ENCODE measurements at regions not wholly inside any gene's neighbourhood (a gene's known extent, or its start where the extent isn't known, plus 50 kb on each side); places are given as distances from the start of the nearest gene placed in this dataset.
"Not testable (repeated sequence)": the region's sequence is repeated elsewhere in the genome, so short reads cannot be mapped to it uniquely, and the experiment has no call there.

DNA sequence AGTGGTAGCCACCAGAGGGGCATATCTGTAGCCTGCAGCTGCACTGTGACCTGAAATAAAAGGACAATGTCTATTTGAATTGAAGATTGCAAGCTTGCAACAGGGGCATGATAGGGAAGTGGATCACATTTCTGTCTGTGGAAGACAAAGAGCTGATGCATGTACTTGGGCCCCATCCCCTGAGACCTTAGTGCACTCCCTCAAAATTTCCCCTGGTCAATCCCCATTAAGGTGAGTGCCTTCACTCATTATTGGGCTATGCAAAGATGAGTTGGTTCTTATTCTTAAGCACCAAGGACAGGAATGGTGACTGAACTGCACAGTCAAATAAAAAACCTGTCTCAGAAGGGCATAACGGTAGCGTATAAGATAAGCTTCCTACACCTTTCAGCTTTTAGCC lies 273.1 kb upstream of the ARSJ start:
- DNase-seq: no peak
- Histone ChIP-seq H3K9me3 (ENCODE audit: severe bottlenecking) (no peaks in the 10 kb centered on the region), H3K36me3 (no peaks in the 10 kb centered on the region), H3K27me3 (ENCODE audit: insufficient read depth, low read depth, severe bottlenecking) (no peaks in the 10 kb centered on the region), H3K27ac (no peak overlapping the region), H3K4me3 (ENCODE audit: low read depth, low read length) (no peak overlapping the region)
- no peak for TF ChIP-seq CTCF (IDR thresholded peaks at IDR 0.05; ENCODE audit: low read depth, low read length)

GRCh38 chr4:114257501-114257900 lies 278.1 kb upstream of the ARSJ start:
- no peak for TF ChIP-seq CTCF (IDR thresholded peaks at IDR 0.05; ENCODE audit: low read depth, low read length)
- Histone ChIP-seq H3K27me3 (ENCODE audit: insufficient read depth, low read depth, severe bottlenecking) (no peaks in the 10 kb centered on the region), H3K36me3 (no peaks in the 10 kb centered on the region), H3K9me3 (ENCODE audit: severe bottlenecking) (peaks cover 3% of the 10 kb centered on the region), H3K27ac (no peak overlapping the region), H3K4me3 (ENCODE audit: low read depth, low read length) (no peak overlapping the region)
- no peak for DNase-seq

DNA sequence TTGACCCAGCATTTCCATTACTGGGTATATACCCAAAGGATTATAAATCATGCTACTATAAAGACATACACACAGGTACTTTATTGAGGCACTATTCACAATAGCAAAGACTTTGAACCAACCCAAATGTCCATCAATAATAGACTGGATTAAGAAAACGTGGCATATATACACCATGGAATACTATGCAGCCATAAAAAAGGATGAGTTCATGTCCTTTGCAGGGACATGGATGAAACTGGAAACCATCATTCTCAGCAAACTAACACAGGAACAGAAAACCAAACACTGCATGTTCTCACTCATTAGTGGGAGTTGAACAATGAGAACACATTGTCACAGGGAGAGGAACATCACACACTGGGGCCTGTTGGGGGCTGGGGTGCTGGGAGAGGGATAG lies 283.0 kb upstream of the ARSJ start:
- not testable (repeated sequence) for H3K4me3 ChIP-seq (ENCODE audit: low read depth, low read length); DNase-seq; H3K9me3 ChIP-seq (ENCODE audit: severe bottlenecking); H3K27me3 ChIP-seq (ENCODE audit: insufficient read depth, low read depth, severe bottlenecking); H3K36me3 ChIP-seq; H3K27ac ChIP-seq

DNA sequence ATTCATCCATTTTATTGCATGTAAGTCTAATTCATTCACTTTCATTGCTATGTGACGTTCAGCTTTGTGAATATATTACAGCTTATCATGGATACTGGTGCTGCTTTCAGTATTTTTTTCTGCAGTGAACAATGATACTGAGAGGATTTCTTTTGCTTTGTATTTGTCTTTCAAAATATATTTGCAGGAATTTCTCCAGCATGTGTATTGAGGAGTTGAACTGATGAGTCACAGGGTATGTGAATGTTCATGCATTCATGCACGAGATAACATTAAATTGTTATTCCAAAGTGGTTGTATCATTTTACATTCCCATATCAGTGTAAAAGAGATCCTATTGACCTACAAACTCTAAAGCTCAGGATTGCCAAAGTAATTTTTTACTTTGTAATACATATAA lies 283.8 kb upstream of the ARSJ start:
- H3K36me3 ChIP-seq: no peaks in the 10 kb centered on the region
- no peak for DNase-seq
- H3K27ac ChIP-seq: no peak overlapping the region
- H3K27me3 ChIP-seq (ENCODE audit: insufficient read depth, low read depth, severe bottlenecking): no peaks in the 10 kb centered on the region
- no peak for TF ChIP-seq CTCF (IDR thresholded peaks at IDR 0.05; ENCODE audit: low read depth, low read length)
- no peak overlapping the region for H3K4me3 ChIP-seq (ENCODE audit: low read depth, low read length)
- H3K9me3 ChIP-seq (ENCODE audit: severe bottlenecking): peaks cover 5% of the 10 kb centered on the region

- H3K27ac ChIP-seq: no peak overlapping the region
- no peak overlapping the region for H3K4me3 ChIP-seq (ENCODE audit: low read depth, low read length)
- H3K9me3 ChIP-seq (ENCODE audit: severe bottlenecking): peaks cover 5% of the 10 kb centered on the region
- H3K36me3 ChIP-seq: no peaks in the 10 kb centered on the region
- no peak for DNase-seq
- TF ChIP-seq CTCF (IDR thresholded peaks at IDR 0.05; ENCODE audit: low read depth, low read length): no peak
- H3K27me3 ChIP-seq (ENCODE audit: insufficient read depth, low read depth, severe bottlenecking): no peaks in the 10 kb centered on the region
These were observed 285.0 kb upstream of the ARSJ start for GRCh38 chr4:114264452-114264851.

DNA sequence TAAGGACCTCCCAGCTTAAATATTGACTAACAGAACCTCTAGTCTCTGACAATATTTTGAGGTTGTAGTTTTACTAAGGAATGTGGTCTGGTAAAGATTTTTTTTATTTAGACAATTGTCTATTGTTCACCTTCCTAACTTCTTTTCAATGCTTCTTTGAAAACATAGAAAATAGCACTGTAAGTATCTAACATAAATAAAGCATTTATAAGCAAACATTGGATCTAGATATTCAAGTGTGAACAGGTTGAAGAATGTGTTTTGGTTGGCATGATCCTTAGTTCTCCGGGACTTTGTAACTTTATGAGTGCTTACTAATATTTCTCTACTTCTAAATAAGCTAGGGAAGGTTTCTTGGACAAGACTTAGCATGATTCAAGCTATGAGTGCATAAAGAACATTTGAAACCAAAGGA lies 285.4 kb upstream of the ARSJ start:
- Histone ChIP-seq H3K4me3 (ENCODE audit: low read depth, low read length) (no peak overlapping the region), H3K27me3 (ENCODE audit: insufficient read depth, low read depth, severe bottlenecking) (no peaks in the 10 kb centered on the region), H3K9me3 (ENCODE audit: severe bottlenecking) (peaks cover 5% of the 10 kb centered on the region), H3K36me3 (no peaks in the 10 kb centered on the region), H3K27ac (no peak overlapping the region)
- DNase-seq: no peak
- no peak for TF ChIP-seq CTCF (IDR thresholded peaks at IDR 0.05; ENCODE audit: low read depth, low read length)

Measured in WERI-Rb-1 (cell line).